ENCODE measurements at regions not wholly inside any gene's neighbourhood (a gene's known extent, or its start where the extent isn't known, plus 50 kb on each side); places are given as distances from the start of the nearest gene placed in this dataset.

DNA sequence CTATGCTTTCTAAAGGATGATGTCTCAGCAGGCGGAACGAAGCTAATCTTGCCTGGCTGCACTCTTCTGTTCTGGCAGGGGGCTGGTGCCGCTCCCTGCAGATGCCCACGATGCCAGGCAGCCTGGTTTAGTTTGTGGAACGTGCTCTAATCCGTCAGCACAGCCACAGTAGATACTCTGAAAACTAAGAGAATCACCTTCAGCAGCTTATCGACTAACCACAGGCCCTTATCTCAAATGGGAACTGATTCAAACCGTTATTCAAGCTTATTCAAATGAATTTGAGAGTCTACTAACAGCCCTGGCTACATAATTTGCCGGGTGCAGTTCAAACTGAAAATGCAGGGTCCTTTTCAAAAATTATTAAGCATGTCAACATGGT lies 246.6 kb upstream of the ANKRD55 start:
- TF ChIP-seq CTCF (conservative IDR thresholded peaks at IDR 0.05; ENCODE audit: low read depth, low read length) (no peak), EZH2 (IDR thresholded peaks at IDR 0.05; ENCODE audit: borderline replicate concordance, low read depth, low read length, poor library complexity, severe bottlenecking) (no peak)
